Stimulated activated naive CD8-positive, alpha-beta T cell treated with anti-CD3 and anti-CD28 coated beads, Interleukin-15, Interleukin-2, amounts not matched to agents 100 U/mL and 50 U/mL, for 24 hours (primary cell): ENCODE measurements at regions not wholly inside any gene's neighbourhood (a gene's known extent, or its start where the extent isn't known, plus 50 kb on each side); places are given as distances from the start of the nearest gene placed in this dataset.

Experiments
- ATAC-seq: fragments of 150-1000 bp; cut with Tn5 transposase; one replicate; pipeline ENCODE4 v1.10.0; 2021
- DNase-seq: peaks from one replicate; pipeline ENCODE4 v3.0.0; 2021

GRCh38 chr6:93827728-93828127 lies 408.4 kb upstream of the EPHA7 start:
- DNase-seq: no peak
- ATAC-seq: no peak

DNA sequence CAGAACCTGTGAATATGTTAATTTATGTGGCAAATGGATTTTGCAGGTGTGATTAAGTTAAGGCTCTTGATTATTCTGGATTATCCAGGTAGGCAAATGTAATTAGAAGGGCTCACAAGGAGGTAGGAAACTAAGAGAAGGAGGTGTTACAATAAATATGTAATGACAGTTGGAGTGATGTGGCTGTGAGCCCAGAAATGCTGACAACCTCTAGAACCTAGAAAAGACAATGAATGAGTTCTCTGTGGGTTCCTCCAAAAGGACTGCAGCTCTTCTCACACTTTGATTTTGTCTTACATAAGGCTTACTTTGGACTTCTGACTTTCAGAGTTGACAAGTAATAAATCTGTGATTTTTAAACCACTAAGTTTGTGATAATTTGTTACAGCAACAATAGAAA lies 406.6 kb upstream of the EPHA7 start:
- DNase-seq: no peak
- ATAC-seq: no peak

DNA sequence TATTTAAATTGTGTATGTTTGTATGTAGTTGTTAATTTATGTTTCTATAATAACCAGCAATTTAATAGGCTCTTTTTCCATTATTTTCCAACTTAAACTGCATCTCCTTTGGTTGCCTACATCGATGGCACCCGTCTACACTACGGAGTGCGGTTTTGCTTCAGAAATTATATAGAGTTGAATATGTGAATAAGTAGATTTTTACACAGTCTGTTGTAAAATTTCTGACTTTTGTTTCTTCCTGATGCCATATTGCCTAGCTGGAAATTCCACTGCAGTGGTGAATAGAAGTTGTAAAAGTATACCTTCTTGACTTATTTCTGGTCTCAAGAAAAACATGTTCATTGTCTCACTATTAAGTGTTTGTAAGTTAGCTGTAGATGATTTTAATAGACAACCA lies 404.1 kb upstream of the EPHA7 start:
- no peak for DNase-seq
- ATAC-seq: no peak

DNA sequence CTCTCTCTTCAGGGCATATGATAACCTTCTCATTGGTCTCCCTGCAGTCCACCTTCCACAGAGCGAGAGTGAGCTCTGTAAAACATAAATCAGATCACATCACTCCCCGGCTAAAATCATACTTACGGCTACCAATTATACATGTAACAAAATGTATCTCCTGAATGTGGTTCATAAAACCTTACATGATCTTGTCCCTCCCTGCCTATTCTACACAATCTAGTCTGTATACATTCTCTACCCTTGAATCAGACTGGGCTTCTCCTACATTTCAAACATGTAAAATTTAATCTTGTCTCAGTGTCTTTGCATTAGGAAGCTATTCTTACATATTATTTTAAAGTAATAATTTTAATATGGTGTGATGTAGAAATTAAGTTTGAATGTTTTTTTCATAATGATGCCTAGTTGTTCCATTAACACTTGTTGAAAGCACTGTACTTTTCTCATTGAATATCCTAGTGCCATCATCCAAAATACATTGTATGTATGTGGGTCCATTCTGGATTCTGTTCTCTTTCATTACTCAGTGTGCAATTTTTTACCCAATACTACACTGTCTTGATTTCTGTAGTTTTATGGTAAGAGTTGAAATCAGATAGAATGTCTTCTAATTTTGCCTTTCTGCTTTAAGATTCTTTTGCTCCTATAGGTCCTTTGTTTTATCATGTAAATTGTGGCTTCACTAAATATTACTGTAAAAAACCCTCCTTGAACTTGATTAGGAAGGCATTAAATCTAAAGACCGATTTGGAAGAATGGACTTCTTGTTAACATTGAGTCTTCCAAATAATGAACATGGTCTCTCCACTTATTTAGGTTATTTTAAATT lies 403.3 kb upstream of the EPHA7 start:
- DNase-seq (no peak), ATAC-seq (no peak)

DNA sequence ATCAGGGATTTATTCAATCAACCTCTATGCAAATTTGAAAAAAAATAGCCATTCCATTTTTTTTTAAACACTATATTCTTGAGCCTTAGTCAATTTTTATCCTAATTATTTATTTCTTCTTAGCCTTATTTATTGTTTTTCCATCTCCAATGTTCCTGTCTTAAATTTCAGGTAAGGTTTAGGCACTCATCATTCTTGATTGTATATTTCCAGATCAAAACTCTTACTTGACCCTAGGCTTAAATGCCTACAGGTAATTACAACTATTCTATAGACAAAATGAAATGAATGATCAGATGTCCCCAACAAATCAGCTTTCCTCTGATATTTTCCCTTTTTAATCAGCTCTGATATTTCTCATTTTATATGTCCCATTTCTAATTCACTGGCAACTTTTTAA lies 402.6 kb upstream of the EPHA7 start:
- DNase-seq (no peak), ATAC-seq (no peak)

DNA sequence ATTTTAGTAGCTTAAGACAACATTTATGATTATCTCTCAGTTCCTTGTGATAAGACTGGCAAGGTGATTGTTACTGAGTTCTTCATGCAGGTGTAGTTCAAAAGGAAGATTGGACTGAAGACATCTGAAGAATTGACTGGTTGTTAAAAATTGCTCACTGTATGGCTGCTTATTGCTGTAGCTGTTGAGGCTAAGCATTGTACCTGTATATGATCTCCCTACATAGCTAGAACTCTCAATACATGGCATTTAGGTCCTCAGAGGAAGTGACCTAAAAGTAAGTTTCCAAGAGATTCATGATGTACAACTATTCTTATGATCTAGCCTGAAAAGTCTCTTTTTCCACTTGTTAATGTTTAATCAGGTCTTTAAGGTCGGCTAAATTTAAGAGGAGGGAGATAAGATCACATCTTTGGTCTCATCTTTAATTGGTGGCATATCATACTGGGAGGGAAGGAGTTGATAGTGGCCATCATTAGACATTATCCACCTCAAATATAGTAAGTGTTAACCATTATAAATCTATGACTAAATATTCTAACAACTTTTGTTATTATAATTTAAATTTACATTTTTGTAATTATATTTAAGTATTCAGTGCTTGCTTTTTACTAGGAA lies 401.2 kb upstream of the EPHA7 start:
- ATAC-seq (no peak), DNase-seq (no peak)

- DNase-seq (no peak), ATAC-seq (no peak)
Measured at GRCh38 chr6:93819189-93819588, 399.8 kb upstream of the EPHA7 start.

GRCh38 chr6:93817937-93818336 lies 398.6 kb upstream of the EPHA7 start:
- no peak for ATAC-seq
- DNase-seq: no peak

- ATAC-seq (no peak), DNase-seq (no peak)
Measured at GRCh38 chr6:93806409-93807270, 387.3 kb upstream of the EPHA7 start.

DNA sequence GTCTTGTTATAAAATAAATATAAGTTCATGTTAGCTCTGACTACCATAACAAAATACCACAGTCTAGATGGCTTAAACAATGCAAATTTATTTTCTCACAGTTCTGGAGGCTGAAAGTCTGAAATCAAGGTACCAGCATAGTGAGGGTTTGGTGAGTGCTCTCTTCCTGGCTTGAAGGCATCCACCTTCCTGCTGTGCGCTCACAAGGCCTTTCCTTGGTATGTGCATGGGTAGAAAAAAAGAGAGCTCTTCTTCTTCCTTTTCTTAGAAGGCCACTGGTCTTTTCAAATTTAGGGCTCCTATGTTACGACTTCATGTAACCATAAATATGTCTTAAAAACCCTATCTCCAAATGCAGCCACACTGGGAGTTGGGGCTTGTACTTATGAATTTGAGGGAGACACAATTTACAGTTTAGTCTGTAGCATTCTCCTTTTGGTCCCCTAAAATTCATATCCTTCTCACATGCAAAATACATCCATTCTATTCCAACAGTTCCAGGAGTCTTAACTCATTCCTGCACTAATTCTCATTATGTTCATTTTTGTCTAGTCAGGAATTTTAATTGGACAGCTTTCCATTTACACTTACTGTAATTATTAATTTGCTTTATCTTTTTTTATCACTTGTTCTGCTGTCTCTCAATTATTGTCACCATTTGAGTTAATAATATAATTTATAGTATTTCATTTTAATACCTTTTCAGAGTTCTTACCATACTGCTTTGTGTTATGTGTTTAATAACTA lies 381.9 kb upstream of the EPHA7 start:
- DNase-seq (no peak), ATAC-seq (no peak)

DNA sequence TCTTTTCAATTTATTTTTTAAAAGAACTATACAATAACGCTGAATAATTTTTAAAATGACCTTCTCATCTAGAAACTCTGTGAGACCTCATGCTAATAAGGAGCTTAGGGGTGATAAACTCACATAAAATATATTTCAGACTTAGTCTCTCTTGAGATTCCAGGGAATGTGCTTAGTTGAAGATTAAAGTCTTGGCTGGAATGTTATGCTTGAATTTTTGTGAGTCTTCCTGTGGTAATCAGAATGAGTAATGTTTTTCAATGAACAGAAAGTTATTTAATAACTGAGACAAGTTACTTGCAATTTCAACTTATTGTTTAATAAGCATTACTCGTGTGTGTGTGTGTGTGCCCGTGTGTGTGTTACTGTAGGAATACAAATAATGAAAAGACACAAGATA lies 379.9 kb upstream of the EPHA7 start:
- ATAC-seq: no peak
- DNase-seq: no peak

GRCh38 chr6:93794166-93794565 lies 374.8 kb upstream of the EPHA7 start:
- no peak for ATAC-seq
- DNase-seq: no peak

GRCh38 chr6:93792746-93793145 lies 373.4 kb upstream of the EPHA7 start:
- ATAC-seq: no peak
- DNase-seq: no peak

GRCh38 chr6:93790981-93791380 lies 371.6 kb upstream of the EPHA7 start:
- DNase-seq (no peak), ATAC-seq (no peak)

DNA sequence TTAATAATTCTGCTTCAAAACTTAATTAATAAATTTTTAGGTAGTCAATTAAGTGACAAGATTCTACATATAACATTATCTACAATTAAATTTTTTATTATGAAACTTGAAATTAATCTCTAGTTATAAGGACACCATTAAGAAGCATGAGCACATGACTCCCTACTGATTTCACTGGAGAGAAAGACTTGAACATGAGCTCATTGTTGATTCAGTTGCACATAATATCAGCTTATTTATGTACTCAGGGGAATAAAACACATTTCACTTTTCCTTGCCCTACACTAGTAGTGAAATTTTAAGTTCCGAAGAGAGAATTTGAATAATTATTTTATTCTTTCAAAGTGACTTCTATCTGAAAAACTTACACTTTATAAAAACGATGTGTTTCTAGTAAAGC lies 370.2 kb upstream of the EPHA7 start:
- DNase-seq (no peak), ATAC-seq (no peak)

- ATAC-seq: no peak
- no peak for DNase-seq
Measured at GRCh38 chr6:93787841-93788240, 368.5 kb upstream of the EPHA7 start.

- DNase-seq (no peak), ATAC-seq (no peak)
Measured at GRCh38 chr6:93786474-93787330, 367.3 kb upstream of the EPHA7 start.

GRCh38 chr6:93785694-93786030 lies 366.3 kb upstream of the EPHA7 start:
- DNase-seq: no peak
- no peak for ATAC-seq

- ATAC-seq (no peak), DNase-seq (no peak)
Measured at GRCh38 chr6:93784794-93785693, 365.7 kb upstream of the EPHA7 start.

- ATAC-seq (no peak), DNase-seq (no peak)
Measured at GRCh38 chr6:93779086-93779841, 359.9 kb upstream of the EPHA7 start.
